OCI-LY3 (cell line): ENCODE measurements at regions not wholly inside any gene's neighbourhood (a gene's known extent, or its start where the extent isn't known, plus 50 kb on each side); places are given as distances from the start of the nearest gene placed in this dataset.

ENCODE experiments used
- CTCF ChIP-seq: fragments of 200-600, 300-600 bp; sonication (generic); IDR thresholded peaks from 2 replicates; pipeline ENCODE4 v1.5.1; 2014; ENCODE audit warnings: antibody characterized with exemption, low read length, low read depth
- EZH2phosphoT487 ChIP-seq: fragments of 200-600 bp; shearing (Covaris generic); IDR thresholded peaks from 2 replicates; pipeline ENCODE4 v1.6.1; 2018; ENCODE audit warnings: antibody characterized with exemption, mixed run types, low read depth

GRCh38 chr13:31882794-31883193, 143.5 kb downstream of the RXFP2 start:
- no peak for TF ChIP-seq CTCF
- TF ChIP-seq EZH2phosphoT487: no peak
